ENCODE measurements at regions not wholly inside any gene's neighbourhood (a gene's known extent, or its start where the extent isn't known, plus 50 kb on each side); places are given as distances from the start of the nearest gene placed in this dataset.
"Not testable (repeated sequence)": the region's sequence is repeated elsewhere in the genome, so short reads cannot be mapped to it uniquely, and the experiment has no call there.

DNA sequence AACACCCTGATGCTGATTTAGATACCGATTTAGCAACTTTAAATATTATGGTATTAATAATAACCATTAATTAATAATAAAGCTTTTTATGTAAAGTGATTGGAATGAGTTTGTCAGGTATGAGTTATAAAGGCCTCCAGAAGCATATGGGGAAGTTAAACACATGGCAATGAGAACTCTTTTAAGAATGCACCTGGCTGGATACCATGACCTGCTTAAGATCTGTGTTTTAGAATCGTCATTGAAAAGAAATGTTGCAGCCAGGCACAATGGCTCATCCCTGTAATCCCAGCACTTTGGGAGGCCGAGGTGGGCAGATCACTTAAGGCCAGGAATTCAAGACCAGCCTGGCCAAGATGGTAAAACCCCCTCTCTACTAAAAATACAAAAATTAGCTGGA, 197.5 kb downstream of the SOX4 start:
- Mint-ChIP-seq H3K4me1 (no peaks in the 10 kb centered on the region), H3K27ac (no peak overlapping the region), H3K36me3 (ENCODE audit: low read depth) (no peaks in the 10 kb centered on the region), H3K4me3 (no peak overlapping the region), H3K9me3 (no peaks in the 10 kb centered on the region), H3K27me3 (no peaks in the 10 kb centered on the region)
- CTCF ChIA-PET, result no interaction called here
- DNase-seq (no peak), ATAC-seq (ENCODE audit: low read depth) (no peak)
- TF ChIP-seq, protein P1, sequence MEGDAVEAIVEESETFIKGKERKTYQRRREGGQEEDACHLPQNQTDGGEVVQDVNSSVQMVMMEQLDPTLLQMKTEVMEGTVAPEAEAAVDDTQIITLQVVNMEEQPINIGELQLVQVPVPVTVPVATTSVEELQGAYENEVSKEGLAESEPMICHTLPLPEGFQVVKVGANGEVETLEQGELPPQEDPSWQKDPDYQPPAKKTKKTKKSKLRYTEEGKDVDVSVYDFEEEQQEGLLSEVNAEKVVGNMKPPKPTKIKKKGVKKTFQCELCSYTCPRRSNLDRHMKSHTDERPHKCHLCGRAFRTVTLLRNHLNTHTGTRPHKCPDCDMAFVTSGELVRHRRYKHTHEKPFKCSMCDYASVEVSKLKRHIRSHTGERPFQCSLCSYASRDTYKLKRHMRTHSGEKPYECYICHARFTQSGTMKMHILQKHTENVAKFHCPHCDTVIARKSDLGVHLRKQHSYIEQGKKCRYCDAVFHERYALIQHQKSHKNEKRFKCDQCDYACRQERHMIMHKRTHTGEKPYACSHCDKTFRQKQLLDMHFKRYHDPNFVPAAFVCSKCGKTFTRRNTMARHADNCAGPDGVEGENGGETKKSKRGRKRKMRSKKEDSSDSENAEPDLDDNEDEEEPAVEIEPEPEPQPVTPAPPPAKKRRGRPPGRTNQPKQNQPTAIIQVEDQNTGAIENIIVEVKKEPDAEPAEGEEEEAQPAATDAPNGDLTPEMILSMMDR (IDR thresholded peaks at IDR 0.05), result no peak
- intact Hi-C loops (cut with micrococcal nuclease), result no loop called here
- POLR2A ChIA-PET, result no interaction called here

DNA sequence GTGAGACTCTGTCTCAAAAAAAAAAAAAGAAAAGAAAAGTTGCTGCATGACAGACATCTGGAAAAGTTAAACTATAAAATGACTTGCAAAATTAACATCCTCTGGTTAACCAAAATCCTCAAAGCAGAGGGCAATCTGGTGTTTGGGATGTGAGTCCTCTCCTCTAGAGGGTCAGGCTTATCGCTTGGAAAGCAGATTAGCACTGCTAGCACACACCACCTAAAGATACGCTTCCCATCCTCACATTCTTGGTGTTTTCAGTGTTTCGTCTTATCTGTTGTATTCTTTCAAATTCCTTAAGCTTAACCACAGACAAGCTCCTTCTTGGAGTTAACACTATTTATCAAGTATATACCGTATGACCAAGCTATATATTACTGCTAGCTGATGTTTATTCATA, 198.0 kb downstream of the SOX4 start:
- no peaks in the 10 kb centered on the region for H3K27me3 Mint-ChIP-seq
- POLR2A ChIA-PET, result no interaction called here
- no peak overlapping the region for H3K4me3 Mint-ChIP-seq

GRCh38 chr6:21792177-21792576, 198.6 kb downstream of the SOX4 start:
- no peaks in the 10 kb centered on the region for H3K9me3 Mint-ChIP-seq
- no peak for ATAC-seq (ENCODE audit: low read depth)
- H3K36me3 Mint-ChIP-seq (ENCODE audit: low read depth), result no peaks in the 10 kb centered on the region
- no peaks in the 10 kb centered on the region for H3K27me3 Mint-ChIP-seq
- H3K27ac Mint-ChIP-seq, result no peak overlapping the region
- DNase-seq, result no peak
- TF ChIP-seq, protein P1 (IDR thresholded peaks at IDR 0.05), result no peak
- POLR2A ChIA-PET, result no interaction called here
- intact Hi-C loops (cut with micrococcal nuclease), result no loop called here
- no peaks in the 10 kb centered on the region for H3K4me1 Mint-ChIP-seq
- CTCF ChIA-PET, result no interaction called here
- H3K4me3 Mint-ChIP-seq, result no peak overlapping the region

More for the DNA sequence above, 198.0 kb downstream of the SOX4 start:
- CTCF ChIA-PET, result no interaction called here
- Mint-ChIP-seq H3K36me3 (ENCODE audit: low read depth) (no peaks in the 10 kb centered on the region), H3K4me1 (no peaks in the 10 kb centered on the region), H3K27ac (no peak overlapping the region), H3K9me3 (no peaks in the 10 kb centered on the region)
- intact Hi-C loops (cut with micrococcal nuclease), result no loop called here
- TF ChIP-seq, protein P1 (IDR thresholded peaks at IDR 0.05), result no peak
- DNase-seq (no peak), ATAC-seq (ENCODE audit: low read depth) (no peak)

DNA sequence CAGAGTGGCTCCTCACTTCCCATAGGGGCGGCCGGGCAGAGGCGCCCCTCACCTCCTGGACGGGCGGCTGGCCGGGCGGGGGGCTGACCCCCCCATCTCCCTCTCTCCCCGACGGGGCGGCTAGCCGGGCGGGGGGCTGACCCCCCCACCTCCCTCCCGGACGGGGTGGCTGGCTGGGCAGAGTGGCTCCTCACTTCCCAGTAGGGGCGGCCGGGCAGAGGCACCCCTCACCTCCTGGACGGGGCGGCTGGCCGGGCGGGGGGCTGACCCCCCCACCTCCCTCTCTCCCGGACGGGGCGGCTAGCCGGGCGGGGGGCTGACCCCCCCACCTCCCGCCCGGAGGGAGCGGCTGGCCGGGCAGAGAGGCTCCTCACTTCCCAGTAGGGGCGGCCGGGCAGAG, 203.4 kb downstream of the SOX4 start:
- POLR2A ChIA-PET; H3K27ac Mint-ChIP-seq; H3K4me3 Mint-ChIP-seq; H3K4me1 Mint-ChIP-seq; ATAC-seq (ENCODE audit: low read depth); H3K9me3 Mint-ChIP-seq; H3K36me3 Mint-ChIP-seq (ENCODE audit: low read depth); intact Hi-C loops (cut with micrococcal nuclease); CTCF ChIA-PET; H3K27me3 Mint-ChIP-seq; DNase-seq: not testable (repeated sequence)

DNA sequence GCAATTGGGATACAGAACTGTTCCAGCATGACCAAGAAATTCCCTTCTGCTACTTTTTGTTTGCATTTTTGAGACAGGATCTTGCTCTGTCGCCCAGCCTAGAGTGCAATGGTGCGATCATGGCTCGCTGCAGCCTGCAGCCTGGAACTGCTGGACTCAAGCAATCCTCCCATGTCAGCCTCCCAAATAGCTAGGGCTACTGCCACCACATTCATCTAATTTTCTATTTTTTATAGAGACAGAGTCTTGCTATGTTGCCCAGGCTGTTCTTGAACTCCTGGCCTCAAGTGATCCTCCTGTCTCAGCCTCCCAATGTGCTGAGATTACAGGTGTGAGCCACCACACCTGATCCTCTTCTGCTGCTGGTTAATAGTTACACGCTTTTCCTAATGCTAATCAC, 204.9 kb downstream of the SOX4 start:
- Mint-ChIP-seq H3K9me3 (no peaks in the 10 kb centered on the region), H3K4me3 (no peak overlapping the region), H3K4me1 (no peaks in the 10 kb centered on the region), H3K36me3 (ENCODE audit: low read depth) (no peaks in the 10 kb centered on the region), H3K27me3 (no peaks in the 10 kb centered on the region), H3K27ac (no peak overlapping the region)
- TF ChIP-seq, protein P1 (IDR thresholded peaks at IDR 0.05), result no peak
- CTCF ChIA-PET, result no interaction called here
- DNase-seq (no peak), ATAC-seq (ENCODE audit: low read depth) (no peak)
- POLR2A ChIA-PET, result no interaction called here
- intact Hi-C loops (cut with micrococcal nuclease), result no loop called here

DNA sequence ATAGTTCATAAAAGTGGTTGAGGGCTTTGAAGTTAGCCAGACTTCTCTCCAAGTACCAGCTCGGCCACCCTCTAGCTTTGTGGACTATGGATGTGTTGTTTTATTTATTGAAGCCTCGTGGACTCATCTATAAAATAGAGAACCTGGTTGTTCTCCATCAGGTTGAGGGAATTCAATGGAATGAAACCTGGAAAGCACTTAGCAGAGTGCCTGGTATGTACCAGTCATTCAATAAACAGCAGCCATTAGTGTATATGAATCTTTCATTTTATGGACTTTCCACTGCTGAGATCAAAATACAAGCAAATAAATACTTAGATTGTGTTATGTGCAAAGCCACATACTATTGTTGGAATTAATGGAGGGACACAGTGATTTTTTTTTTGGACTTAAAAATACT, 206.8 kb downstream of the SOX4 start:
- POLR2A ChIA-PET, result no interaction called here

More for the DNA sequence above, 206.8 kb downstream of the SOX4 start:
- no peak for DNase-seq
- no peaks in the 10 kb centered on the region for H3K9me3 Mint-ChIP-seq
- H3K27me3 Mint-ChIP-seq, result no peaks in the 10 kb centered on the region
- CTCF ChIA-PET, result no interaction called here
- no peak overlapping the region for H3K4me3 Mint-ChIP-seq
- H3K27ac Mint-ChIP-seq, result no peak overlapping the region
- ATAC-seq (ENCODE audit: low read depth), result no peak
- no peaks in the 10 kb centered on the region for H3K36me3 Mint-ChIP-seq (ENCODE audit: low read depth)
- intact Hi-C loops (cut with micrococcal nuclease), result no loop called here
- TF ChIP-seq, protein P1 (IDR thresholded peaks at IDR 0.05), result no peak
- H3K4me1 Mint-ChIP-seq, result no peaks in the 10 kb centered on the region

Data from activated B cell treated with CpG ODN at 0.5 μM for 24 hours (primary cell).